ENCODE measurements at regions not wholly inside any gene's neighbourhood (a gene's known extent, or its start where the extent isn't known, plus 50 kb on each side); places are given as distances from the start of the nearest gene placed in this dataset.

DNA sequence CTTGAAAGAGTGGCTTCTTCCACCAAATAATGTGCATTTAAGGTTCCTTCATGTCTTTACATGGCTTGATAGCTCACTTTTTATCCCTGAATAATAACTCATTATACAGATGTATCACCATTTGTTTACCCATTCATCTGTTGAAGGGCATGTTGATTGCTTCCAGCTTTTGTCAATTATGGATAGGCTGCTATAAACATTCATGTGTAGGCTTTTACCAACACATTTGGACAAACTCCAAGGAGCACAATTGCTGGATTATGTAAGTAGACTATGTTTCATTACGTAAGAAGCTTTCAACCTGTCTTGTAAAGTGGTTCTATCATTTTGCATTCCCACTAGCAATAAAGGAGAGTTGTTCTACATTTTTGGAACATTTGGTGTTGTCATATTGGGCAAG, 2637.0 kb downstream of the PCDH7 start:
- TF ChIP-seq POLR2AphosphoS5 (IDR thresholded peaks at IDR 0.05) (no peak), POLR2A (IDR thresholded peaks at IDR 0.05) (no peak)
- TF ChIP-seq, protein P1, sequence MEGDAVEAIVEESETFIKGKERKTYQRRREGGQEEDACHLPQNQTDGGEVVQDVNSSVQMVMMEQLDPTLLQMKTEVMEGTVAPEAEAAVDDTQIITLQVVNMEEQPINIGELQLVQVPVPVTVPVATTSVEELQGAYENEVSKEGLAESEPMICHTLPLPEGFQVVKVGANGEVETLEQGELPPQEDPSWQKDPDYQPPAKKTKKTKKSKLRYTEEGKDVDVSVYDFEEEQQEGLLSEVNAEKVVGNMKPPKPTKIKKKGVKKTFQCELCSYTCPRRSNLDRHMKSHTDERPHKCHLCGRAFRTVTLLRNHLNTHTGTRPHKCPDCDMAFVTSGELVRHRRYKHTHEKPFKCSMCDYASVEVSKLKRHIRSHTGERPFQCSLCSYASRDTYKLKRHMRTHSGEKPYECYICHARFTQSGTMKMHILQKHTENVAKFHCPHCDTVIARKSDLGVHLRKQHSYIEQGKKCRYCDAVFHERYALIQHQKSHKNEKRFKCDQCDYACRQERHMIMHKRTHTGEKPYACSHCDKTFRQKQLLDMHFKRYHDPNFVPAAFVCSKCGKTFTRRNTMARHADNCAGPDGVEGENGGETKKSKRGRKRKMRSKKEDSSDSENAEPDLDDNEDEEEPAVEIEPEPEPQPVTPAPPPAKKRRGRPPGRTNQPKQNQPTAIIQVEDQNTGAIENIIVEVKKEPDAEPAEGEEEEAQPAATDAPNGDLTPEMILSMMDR (IDR thresholded peaks at IDR 0.05), result no peak
- Histone ChIP-seq H3K36me3 (no peaks in the 10 kb centered on the region), H3K4me3 (no peak overlapping the region), H3K27ac (no peak overlapping the region), H3K27me3 (no peaks in the 10 kb centered on the region), H3K4me1 (no peaks in the 10 kb centered on the region), H3K9me3 (no peaks in the 10 kb centered on the region)
- intact Hi-C loops (cut with DNase I; ENCODE audit: low total_unique reads), result no loop called here
- no peak for DNase-seq (ENCODE audit: low spot score in 2 of 2)

DNA sequence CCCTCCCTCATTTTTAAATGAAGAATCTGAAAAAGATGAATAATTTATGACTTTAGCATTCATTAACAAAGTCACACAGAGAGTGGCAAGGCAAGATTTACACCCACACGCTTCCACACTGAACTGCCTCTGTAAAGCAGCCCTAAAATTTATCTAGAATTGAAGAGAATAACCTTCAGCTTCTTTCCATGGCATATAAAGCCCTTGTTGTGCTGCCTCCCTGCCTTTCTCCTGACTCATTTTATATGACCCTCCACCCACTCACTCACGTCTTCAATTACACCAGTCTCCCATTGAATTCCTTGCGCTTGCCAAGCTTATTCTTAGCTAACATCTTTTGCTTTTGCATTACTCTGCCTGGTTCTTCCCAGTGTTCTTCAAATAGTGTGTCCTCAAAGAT, 2649.3 kb downstream of the PCDH7 start:
- Histone ChIP-seq H3K36me3 (no peaks in the 10 kb centered on the region), H3K27me3 (no peaks in the 10 kb centered on the region), H3K9me3 (peaks cover 0 to 11% of the 10 kb centered on the region in 2 donors), H3K4me3 (no peak overlapping the region), H3K27ac (no peak overlapping the region), H3K4me1 (no peaks in the 10 kb centered on the region)
- intact Hi-C loops (cut with DNase I; ENCODE audit: low total_unique reads), result no loop called here
- TF ChIP-seq, protein P1 (IDR thresholded peaks at IDR 0.05), result no peak
- TF ChIP-seq POLR2A (IDR thresholded peaks at IDR 0.05) (no peak), POLR2AphosphoS5 (IDR thresholded peaks at IDR 0.05) (no peak)
- no peak for DNase-seq (ENCODE audit: low spot score in 2 of 2)

DNA sequence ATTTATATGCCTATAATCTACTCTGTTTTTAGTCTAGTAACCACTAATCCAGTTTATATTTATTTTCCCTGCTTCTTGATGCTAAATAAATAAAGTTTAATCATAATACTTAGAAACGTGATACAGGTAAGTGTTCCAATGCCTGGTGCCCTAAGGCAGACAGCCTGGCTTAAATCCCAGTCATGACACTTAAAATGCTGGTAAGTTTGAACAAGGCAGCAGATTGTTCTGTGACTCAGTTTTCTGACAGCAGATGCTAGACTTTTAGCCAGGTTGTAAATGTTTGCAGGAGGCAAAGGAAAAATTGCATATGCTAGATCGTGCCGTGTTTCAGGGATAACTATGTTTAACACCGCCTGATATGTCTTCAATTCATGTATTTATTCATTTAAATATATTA, 2661.6 kb downstream of the PCDH7 start:
- TF ChIP-seq, protein P1 (IDR thresholded peaks at IDR 0.05), result no peak
- TF ChIP-seq POLR2A (IDR thresholded peaks at IDR 0.05) (no peak), POLR2AphosphoS5 (IDR thresholded peaks at IDR 0.05) (no peak)
- Histone ChIP-seq H3K4me1 (no peaks in the 10 kb centered on the region), H3K4me3 (no peak overlapping the region), H3K36me3 (no peaks in the 10 kb centered on the region), H3K27ac (no peak overlapping the region), H3K27me3 (no peaks in the 10 kb centered on the region), H3K9me3 (peaks cover 0 to 9% of the 10 kb centered on the region in 2 donors)
- intact Hi-C loops (cut with DNase I; ENCODE audit: low total_unique reads), result no loop called here
- no peak for DNase-seq (ENCODE audit: low spot score in 2 of 2)

DNA sequence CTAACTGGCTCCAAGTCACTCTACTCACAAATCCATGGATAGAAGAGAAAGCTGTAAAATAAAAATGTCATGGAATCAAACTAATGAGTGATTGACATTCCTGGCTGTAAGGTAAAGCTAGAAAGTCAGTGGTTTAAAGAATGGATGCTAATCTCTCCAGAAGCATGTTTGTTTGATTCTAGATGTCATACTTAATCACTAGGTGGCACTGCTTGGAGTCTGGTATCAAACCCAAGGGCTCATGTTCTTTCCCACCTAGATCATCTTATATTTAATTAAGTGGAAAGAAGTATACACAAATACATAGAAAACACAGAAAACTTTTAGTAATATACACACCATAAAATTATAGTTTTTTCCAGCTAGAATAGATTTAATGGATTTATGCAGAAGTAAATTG, 2666.6 kb downstream of the PCDH7 start:
- no peak for DNase-seq (ENCODE audit: low spot score in 2 of 2)
- intact Hi-C loops (cut with DNase I; ENCODE audit: low total_unique reads), result no loop called here

DNA sequence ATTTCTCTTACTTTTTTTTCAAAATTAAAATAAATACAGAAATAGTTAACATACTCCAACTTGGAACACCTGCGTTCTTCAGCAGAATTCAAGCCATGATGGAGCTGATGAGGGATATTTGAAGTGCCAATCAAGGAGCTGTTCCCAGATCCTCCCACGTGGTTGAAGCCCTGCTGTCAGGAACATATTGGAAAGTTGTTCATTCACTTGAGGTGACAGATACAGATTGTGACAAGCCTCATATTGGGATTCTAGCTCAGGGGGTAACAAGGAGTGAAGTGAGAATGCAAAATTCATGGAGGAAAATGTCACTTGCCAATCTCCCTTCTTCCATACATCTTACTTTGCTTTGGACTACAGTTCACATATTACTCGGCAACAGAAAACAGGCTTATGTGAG, 2670.8 kb downstream of the PCDH7 start:
- Histone ChIP-seq H3K36me3 (no peaks in the 10 kb centered on the region), H3K9me3 (no peaks in the 10 kb centered on the region), H3K27ac (no peak overlapping the region), H3K4me1 (no peaks in the 10 kb centered on the region), H3K27me3 (no peaks in the 10 kb centered on the region), H3K4me3 (no peak overlapping the region)
- TF ChIP-seq POLR2A (IDR thresholded peaks at IDR 0.05), result no peak
- TF ChIP-seq, protein P1 (IDR thresholded peaks at IDR 0.05), result no peak
- TF ChIP-seq POLR2AphosphoS5 (IDR thresholded peaks at IDR 0.05), result no peak
- DNase-seq (ENCODE audit: low spot score in 2 of 2), result no peak
- intact Hi-C loops (cut with DNase I; ENCODE audit: low total_unique reads), result no loop called here

More for the DNA sequence above, 2666.6 kb downstream of the PCDH7 start:
- Histone ChIP-seq H3K4me1 (no peaks in the 10 kb centered on the region), H3K27ac (no peak overlapping the region), H3K9me3 (peaks cover 0 to 9% of the 10 kb centered on the region in 2 donors), H3K36me3 (no peaks in the 10 kb centered on the region), H3K27me3 (no peaks in the 10 kb centered on the region), H3K4me3 (no peak overlapping the region)
- TF ChIP-seq, protein P1 (IDR thresholded peaks at IDR 0.05), result no peak
- TF ChIP-seq POLR2AphosphoS5 (IDR thresholded peaks at IDR 0.05), result no peak
